Lower leg skin (tissue), 4 donors: ENCODE measurements at regions not wholly inside any gene's neighbourhood (a gene's known extent, or its start where the extent isn't known, plus 50 kb on each side); places are given as distances from the start of the nearest gene placed in this dataset.
A peak's percentile ranks its signal among the peaks of the same experiment; 100 is the strongest.

Source experiments
- DNase-seq, 2 donors: peaks; one replicate each; pipeline ENCODE4 v3.0.0-alpha.2; 2019; ENCODE audit warnings: low spot score in 2 of 2
- H3K4me3 ChIP-seq: fragments of 200-600 bp; sonication (generic); 2 replicates; pipeline ENCODE4 v1.5.1; 2017; ENCODE audit warnings: mild to moderate bottlenecking, low read depth; ENCODE audit not compliant: poor library complexity, severe bottlenecking
- CTCF ChIP-seq, 3 donors: fragments of 450-650 bp; IDR thresholded peaks; one replicate each; pipeline ENCODE4 v1.5.1; 2016; ENCODE audit warnings: antibody characterized with exemption in 3 of 3, mild to moderate bottlenecking in 3 of 3, moderate library complexity in 2 of 3
- POLR2A ChIP-seq, 2 donors: fragments of 450-650 bp; IDR thresholded peaks; one replicate each; pipeline ENCODE4 v1.6.1; 2016 to 2017; ENCODE audit warnings: antibody characterized with exemption in 2 of 2, mild to moderate bottlenecking in 1 of 2, moderate library complexity in 1 of 2
- WGBS, 2 donors: methylation state at CpG; one replicate each; pipeline ENCODE4 v1.1.5; 2018; 5-methylcytosine and 5-hydroxymethylcytosine counted together
- intact Hi-C: fragments of 100-400 bp; cut with DNase I; formaldehyde crosslinking; loops from one replicate; pipeline ENCODE4 v1.15.0; 2023; ENCODE audit warnings: low total_unique reads

- no peak overlapping the region for H3K4me3 ChIP-seq
- no peak for TF ChIP-seq POLR2A (IDR thresholded peaks at IDR 0.05)
- no peak for TF ChIP-seq CTCF (IDR thresholded peaks at IDR 0.05)
- intact Hi-C loops, result no loop called here
- DNase-seq, result no peak
- WGBS, 2 donors, result 60 to 69% methylated on average over 2 of the region's 2 CpGs
These were observed 361.6 kb upstream of the NOVA1 start for GRCh38 chr14:26959437-26959836.

- no peak overlapping the region for H3K4me3 ChIP-seq
- intact Hi-C loops, result no loop called here
- 44 to 47% methylated on average over 10 of the region's 10 CpGs for WGBS, 2 donors
- TF ChIP-seq POLR2A (IDR thresholded peaks at IDR 0.05) (no peak), CTCF (IDR thresholded peaks at IDR 0.05) (no peak)
- DNase-seq, result no peak
These were observed 362.3 kb upstream of the NOVA1 start for GRCh38 chr14:26959972-26960660.

GRCh38 chr14:26963711-26964110 is 365.9 kb upstream of the NOVA1 start:
- intact Hi-C loops, result no loop called here
- TF ChIP-seq POLR2A (IDR thresholded peaks at IDR 0.05), result no peak
- TF ChIP-seq CTCF (IDR thresholded peaks at IDR 0.05), result no peak
- DNase-seq, result peak in 1 of 2 donors; percentile 57
- no peak overlapping the region for H3K4me3 ChIP-seq
- WGBS, 2 donors, result 33% methylated on average over 4 of the region's 4 CpGs

- DNase-seq, result no peak
- 76 to 85% methylated on average over 7 of the region's 7 CpGs for WGBS, 2 donors
- intact Hi-C loops, result no loop called here
- no peak overlapping the region for H3K4me3 ChIP-seq
- TF ChIP-seq CTCF (IDR thresholded peaks at IDR 0.05) (no peak), POLR2A (IDR thresholded peaks at IDR 0.05) (no peak)
These were observed 367.7 kb upstream of the NOVA1 start for GRCh38 chr14:26965490-26965889.

- TF ChIP-seq POLR2A (IDR thresholded peaks at IDR 0.05) (no peak), CTCF (IDR thresholded peaks at IDR 0.05) (no peak)
- WGBS, 2 donors, result 20 to 21% methylated on average over 3 of the region's 3 CpGs
- intact Hi-C loops, result no loop called here
- no peak overlapping the region for H3K4me3 ChIP-seq
- peak in 1 of 2 donors; percentile 30 for DNase-seq
These were observed 369.1 kb upstream of the NOVA1 start for GRCh38 chr14:26966908-26967307.

GRCh38 chr14:26974965-26975364 is 377.1 kb upstream of the NOVA1 start:
- intact Hi-C loops, result no loop called here
- TF ChIP-seq POLR2A (IDR thresholded peaks at IDR 0.05) (no peak), CTCF (IDR thresholded peaks at IDR 0.05) (no peak)
- 65 to 68% methylated on average over 1 of the region's 1 CpG for WGBS, 2 donors
- no peak overlapping the region for H3K4me3 ChIP-seq
- no peak for DNase-seq
